Activated CD8-positive, alpha-beta memory T cell treated with anti-CD3 and anti-CD28 coated beads for 36 hours (primary cell): ENCODE measurements at regions not wholly inside any gene's neighbourhood (a gene's known extent, or its start where the extent isn't known, plus 50 kb on each side); places are given as distances from the start of the nearest gene placed in this dataset.

Experiments
- CTCF ChIA-PET: fragments of 350-600 bp; sonication (Branson Sonifier 250); formaldehyde crosslinking; loops from one replicate; lab custom pipeline; 2021; ENCODE audit warnings: antibody characterized with exemption; lab: Charles Lee
- POLR2A ChIA-PET: fragments of 350-600 bp; sonication (Branson Sonifier 250); formaldehyde crosslinking; loops from one replicate; lab custom pipeline; 2021; ENCODE audit warnings: antibody characterized with exemption; lab: Charles Lee

DNA sequence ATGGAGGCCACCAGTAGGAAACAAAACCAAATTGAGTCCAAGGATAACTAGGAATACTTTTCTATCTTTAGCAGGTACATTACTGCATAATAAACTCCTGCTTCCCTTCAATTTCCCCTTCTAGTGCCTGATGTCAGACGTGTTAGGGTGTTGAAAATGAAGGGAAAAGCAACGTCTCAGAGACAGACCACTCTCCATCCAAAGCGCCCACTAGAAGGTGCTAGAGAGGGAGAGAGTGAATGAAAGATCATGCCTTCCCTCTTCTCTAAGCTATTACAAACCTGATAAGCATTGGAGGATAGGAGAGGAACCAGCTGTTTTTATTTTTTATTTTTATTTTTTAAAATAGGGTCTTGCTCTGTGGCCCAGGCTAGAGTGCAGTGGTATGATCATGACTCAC is 64.1 kb downstream of the ZNF641 start:
- CTCF ChIA-PET = interaction anchor here (0.9 kb wide), 1 partner anchor 332 kb away, joined by 3 read pairs; no protein-coding TSS in a partner anchor
- POLR2A ChIA-PET = no interaction called here

DNA sequence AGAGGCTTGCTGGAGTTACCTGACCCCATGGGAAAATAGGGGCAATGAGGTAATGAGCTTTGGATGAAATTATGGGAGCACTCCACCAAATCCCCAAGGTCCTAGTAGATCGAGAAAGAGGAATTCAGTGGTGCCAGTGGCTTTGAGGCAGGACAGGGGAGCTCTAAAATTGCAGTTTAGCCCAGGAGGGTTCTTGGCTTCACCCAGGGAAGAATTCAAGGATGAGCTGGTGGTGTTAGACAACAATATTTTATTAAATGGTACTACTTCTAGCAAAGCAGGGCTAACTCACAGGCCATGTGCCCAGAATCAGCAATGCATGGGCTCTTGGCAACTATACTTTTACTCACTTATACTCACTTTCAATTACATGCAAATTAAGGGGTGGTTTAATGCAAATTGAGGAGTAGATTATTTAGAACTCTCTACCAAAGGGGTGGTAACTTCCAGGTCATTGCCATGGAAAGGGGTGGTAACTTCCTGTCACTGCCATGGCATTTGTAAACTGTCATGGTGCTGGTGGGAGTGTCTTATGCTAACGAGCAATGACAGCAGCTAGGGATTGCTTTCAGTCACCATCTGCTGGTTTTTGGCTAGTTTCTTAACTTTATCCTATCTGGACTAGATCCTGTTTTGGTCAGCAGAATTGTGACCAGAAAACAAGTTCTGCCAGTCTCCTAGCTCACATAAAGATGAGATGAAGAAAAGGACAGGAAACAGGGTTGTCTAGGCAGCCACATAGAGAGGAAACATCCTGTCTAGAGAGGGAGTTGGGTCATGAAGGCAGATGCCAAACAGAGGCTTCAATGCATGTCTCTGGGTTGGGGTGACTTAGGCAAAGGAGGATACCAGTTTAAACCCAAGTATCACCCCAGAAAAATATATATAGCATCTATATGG is 64.7 kb downstream of the ZNF641 start:
- CTCF ChIA-PET = interaction anchor here (0.9 kb wide), 1 partner anchor 332 kb away, joined by 3 read pairs; no protein-coding TSS in a partner anchor
- POLR2A ChIA-PET = no interaction called here

DNA sequence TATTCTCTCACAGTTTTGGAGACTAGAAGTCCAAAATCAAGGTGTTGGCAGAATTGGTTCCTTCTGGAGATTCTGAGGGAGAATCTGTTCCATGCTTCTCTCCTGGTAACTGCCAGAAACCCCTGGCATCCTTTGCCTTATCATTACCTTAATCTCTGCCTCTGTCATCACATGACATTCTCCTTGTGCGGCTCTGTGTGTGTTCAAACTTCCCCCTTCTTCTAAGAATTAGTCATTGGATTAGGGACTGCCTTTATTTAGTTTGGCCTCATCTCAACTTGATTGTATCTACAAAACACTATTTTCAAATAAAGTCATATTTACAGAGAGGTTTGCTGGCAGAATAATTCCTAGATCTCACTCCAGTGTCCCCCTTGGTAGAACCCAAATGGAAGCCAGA is 68.9 kb downstream of the ZNF641 start:
- CTCF ChIA-PET = no interaction called here
- POLR2A ChIA-PET = no interaction called here

DNA sequence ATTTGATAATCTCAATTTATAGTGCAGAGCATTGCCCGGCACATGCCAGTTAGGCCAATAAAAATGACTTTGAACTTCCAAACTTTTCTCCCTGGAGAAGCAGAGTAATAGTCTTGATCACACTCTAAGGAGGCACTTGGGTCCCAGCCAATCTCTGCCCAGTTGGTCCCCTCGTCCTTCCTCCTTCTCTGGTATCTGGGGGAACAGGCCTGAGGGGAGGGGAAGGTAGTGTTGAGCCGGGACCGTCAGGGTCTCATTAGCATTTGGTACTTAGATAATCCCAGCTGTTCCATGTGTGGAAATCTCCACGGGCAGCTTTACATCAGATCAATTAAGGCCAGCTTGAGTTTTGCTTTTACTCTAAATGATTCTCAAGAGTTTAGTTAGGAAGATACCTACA is 70.1 kb downstream of the ZNF641 start:
- POLR2A ChIA-PET = no interaction called here
- CTCF ChIA-PET = no interaction called here

DNA sequence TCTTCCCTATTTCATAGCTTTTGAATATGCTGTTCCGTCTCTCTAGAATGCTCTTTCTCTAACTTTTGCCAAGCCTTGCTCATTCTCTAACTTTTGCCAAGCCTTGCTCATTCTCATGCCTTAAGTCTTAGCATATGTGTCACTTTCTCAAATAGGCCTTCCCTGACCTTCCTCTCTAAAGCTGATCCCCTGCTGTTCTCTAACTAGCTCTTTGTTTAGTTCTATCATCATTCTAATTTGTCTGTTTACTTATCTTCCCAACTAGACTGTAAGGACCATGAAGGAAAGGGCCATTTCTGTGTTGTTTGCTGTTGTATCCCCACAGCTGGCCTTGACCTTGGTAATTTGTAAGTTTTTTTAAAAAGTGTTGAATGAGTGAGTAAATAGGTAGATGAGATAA is 71.1 kb downstream of the ZNF641 start:
- POLR2A ChIA-PET = no interaction called here
- CTCF ChIA-PET = interaction anchor here (0.6 kb wide), 1 partner anchor 261 kb away, joined by 3 read pairs; no protein-coding TSS in a partner anchor

DNA sequence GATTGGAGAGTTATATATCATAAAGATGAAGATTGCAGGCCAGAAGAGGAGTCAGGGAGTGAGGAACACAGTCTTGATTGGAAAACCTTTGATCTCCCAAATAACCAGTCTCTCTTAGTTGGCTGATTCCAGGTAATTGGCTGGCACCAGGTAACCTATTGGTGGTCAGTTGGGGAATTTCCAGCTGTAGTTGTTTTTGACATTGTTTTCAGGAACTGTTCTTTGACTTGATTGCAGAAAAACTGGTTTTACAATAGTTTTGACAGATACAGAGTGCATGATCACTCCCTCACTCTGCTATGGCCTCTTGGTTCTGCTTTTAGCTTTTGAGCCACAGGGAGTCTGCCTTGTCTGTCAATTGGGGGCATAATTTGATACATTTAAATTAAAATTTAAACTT is 71.6 kb downstream of the ZNF641 start:
- ChIA-PET CTCF (no interaction called here), POLR2A (no interaction called here)

DNA sequence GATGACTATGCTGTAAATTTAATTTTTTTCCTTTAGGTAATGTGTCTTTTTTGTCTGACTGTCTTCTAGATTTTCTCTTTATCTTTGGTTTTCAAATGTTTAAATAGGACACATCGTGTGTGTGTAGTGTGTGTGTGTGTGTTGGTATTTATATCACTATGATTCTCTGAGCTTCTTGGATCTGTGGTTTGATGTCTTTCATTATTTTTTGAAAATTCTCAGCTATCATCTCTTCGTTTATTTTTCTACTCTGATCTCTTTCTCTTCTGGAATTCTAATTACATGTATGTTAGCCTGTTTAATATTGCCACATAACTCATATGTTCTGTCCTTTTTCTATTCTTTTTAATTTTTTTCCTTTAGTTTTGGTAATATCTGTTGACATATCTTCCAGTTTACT is 73.5 kb upstream of the OR10AD1 start:
- ChIA-PET CTCF (no interaction called here), POLR2A (no interaction called here)

DNA sequence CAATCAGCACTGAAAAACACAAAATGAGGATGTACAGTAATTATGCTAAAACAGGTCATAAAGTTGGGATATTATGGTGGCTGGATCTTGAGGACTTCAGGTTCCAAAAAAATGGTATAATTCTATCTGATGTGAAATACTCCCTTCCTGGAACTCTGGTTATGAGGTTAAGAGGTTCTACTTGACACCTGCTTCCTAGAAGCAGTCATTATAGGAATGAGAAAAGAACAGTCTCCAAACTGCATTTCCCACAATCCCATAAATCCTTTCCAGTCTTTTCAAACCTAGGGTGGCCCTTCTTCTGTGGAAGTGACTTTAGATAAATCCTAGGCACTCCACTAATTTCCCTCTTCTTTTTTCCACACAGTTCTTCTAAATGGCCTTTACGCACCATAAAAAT is 63.7 kb upstream of the OR10AD1 start:
- CTCF ChIA-PET = no interaction called here
- POLR2A ChIA-PET = no interaction called here

DNA sequence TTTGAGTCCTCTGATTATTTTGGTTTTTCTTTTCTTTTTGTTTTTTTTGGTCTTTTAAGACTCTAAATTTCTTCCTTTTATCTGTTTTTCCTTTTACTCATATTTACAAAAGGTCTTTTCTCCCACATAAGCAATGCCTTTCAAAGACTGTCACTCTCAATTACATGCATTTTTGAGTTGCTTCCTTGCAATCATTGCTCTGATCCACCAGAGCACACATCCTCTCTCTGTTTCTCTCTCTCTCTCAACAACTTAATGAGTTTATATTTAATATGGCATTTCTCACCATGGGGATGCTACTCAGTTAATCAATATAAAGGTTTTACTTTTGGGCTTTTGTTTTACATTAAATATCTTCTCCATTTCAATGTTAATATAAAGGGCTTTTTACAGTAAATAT is 62.7 kb upstream of the OR10AD1 start:
- ChIA-PET POLR2A (no interaction called here), CTCF (no interaction called here)

DNA sequence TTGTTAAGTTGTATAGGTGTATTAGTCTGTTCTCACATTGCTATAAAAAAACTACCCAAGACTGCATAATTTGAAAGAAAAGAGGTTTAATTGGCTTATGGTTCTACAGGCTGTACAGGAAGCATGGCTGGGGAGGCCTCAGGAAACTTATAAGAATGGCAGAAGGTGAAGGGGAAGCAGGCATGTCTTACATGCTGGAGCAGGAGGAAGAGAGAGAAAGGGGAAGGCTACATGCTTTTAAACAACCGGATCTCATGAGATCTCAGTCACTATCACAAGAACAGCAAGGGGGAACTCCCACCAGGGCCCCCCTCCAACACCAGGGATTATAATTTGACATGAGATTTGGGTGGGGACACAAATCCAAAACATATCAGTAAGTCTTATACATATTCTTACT is 60.5 kb upstream of the OR10AD1 start:
- POLR2A ChIA-PET = no interaction called here
- CTCF ChIA-PET = no interaction called here

DNA sequence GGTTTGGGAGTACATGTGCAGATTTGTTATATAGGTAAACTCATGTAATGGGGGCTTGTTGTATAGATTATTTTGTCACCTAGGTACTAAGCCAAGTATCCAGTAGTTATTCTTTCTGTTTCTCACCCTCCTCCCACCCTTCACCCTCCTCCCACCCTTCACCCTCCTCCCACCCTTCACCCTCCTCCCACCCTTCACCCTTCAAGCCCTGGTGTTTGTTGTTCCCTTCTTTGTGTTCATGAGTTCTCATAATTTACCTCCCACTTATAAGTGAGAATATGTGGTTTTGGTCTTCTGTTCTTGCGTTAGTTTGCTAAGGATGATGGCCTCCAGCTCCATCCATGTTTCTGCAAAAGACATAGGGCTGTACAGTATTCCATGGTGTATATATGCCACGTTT is 58.7 kb upstream of the OR10AD1 start:
- CTCF ChIA-PET = no interaction called here
- POLR2A ChIA-PET = no interaction called here
